HL-60 (cell line): ENCODE measurements at regions not wholly inside any gene's neighbourhood (a gene's known extent, or its start where the extent isn't known, plus 50 kb on each side); places are given as distances from the start of the nearest gene placed in this dataset.

ENCODE experiments used
- DNase-seq, 2 experiments: peaks; one replicate each; pipeline ENCODE4 v3.0.0-alpha.2; 2010 to 2020; ENCODE audit warnings: low read depth in 1 of 2, low spot score in 1 of 2
- H3K27ac ChIP-seq: fragments of 250-450 bp; sonication (Bioruptor Pico); replicated peaks from 2 replicates; pipeline ENCODE4 v1.5.1; 2020; ENCODE audit warnings: mild to moderate bottlenecking, moderate library complexity
- H3K27me3 ChIP-seq: fragments of 250-450 bp; sonication (Bioruptor Pico); 2 replicates; pipeline ENCODE4 v1.5.1; 2021; ENCODE audit warnings: mild to moderate bottlenecking, moderate library complexity; ENCODE audit not compliant: insufficient read depth, poor library complexity, severe bottlenecking
- H3K4me3 ChIP-seq: replicated peaks from 2 replicates; pipeline ENCODE4 v1.5.1; 2011; ENCODE audit warnings: mild to moderate bottlenecking, control low read depth, low read length; ENCODE audit not compliant: insufficient read depth
- GABPA ChIP-seq: IDR thresholded peaks from 2 replicates; pipeline ENCODE4 v1.6.1; 2012; ENCODE audit warnings: low read depth
- POLR2AphosphoS5 ChIP-seq: IDR thresholded peaks from 2 replicates; pipeline ENCODE4 v1.6.1; 2012; ENCODE audit warnings: low read depth
- SPI1 ChIP-seq: IDR thresholded peaks from 2 replicates; pipeline ENCODE4 v1.6.1; 2012; ENCODE audit warnings: low read depth, mild to moderate bottlenecking, borderline replicate concordance
- TF ChIP-seq, protein P1 (sequence below): IDR thresholded peaks from 2 replicates; pipeline ENCODE4 v1.6.1; 2012; ENCODE audit warnings: low read depth; ENCODE audit not compliant: insufficient replicate concordance
- TF ChIP-seq, protein P2 (sequence below): IDR thresholded peaks from one replicate; pipeline ENCODE4 v1.5.1; 2011; ENCODE audit warnings: low read length, control low read depth, inconsistent platforms; ENCODE audit not compliant: insufficient read depth

DNA sequence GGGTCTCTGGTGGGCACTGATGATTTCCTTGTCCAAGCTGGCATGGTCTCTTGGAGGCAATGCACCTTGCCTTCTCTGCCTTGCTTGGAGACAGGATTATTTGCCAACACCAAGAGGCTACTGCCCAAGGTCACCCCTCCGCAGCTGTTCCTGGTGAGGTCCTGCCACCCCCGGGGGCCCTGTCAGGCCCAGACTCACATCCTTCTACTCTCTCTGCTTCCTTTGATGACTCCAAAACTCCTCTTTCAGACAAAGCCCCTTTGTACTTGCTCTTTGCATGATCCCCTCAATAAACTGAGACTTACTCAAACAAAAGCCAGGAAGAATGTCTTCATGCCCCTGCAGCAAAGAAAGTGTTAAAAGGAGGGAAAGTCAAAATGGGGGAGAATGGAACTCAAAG lies 137.7 kb downstream of the MEX3B start:
- H3K27ac ChIP-seq, result no peak overlapping the region

DNA sequence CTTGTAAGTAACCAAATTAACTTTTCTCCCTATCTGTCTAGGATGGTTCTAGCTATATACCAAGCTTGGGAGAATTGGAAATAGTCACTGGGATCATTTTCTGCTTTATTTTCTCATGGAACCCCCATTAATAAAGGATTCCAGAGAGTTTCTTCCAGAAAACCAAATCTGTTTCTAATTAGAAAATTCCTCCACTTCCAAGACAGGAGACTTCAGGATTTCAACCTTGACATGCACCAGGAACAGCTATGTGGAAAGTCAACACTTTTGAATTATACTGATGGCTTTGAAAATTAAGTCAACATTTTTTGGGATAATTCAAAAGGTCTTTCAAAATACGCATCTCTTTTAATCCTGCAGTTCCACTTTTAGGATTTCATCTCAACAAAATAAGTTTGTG lies 138.3 kb downstream of the MEX3B start:
- Histone ChIP-seq H3K27ac (no peak overlapping the region), H3K27me3 (peaks cover 3% of the 10 kb centered on the region), H3K4me3 (no peak overlapping the region)
- no peak for DNase-seq
- no peak for TF ChIP-seq SPI1
- TF ChIP-seq, protein P1, sequence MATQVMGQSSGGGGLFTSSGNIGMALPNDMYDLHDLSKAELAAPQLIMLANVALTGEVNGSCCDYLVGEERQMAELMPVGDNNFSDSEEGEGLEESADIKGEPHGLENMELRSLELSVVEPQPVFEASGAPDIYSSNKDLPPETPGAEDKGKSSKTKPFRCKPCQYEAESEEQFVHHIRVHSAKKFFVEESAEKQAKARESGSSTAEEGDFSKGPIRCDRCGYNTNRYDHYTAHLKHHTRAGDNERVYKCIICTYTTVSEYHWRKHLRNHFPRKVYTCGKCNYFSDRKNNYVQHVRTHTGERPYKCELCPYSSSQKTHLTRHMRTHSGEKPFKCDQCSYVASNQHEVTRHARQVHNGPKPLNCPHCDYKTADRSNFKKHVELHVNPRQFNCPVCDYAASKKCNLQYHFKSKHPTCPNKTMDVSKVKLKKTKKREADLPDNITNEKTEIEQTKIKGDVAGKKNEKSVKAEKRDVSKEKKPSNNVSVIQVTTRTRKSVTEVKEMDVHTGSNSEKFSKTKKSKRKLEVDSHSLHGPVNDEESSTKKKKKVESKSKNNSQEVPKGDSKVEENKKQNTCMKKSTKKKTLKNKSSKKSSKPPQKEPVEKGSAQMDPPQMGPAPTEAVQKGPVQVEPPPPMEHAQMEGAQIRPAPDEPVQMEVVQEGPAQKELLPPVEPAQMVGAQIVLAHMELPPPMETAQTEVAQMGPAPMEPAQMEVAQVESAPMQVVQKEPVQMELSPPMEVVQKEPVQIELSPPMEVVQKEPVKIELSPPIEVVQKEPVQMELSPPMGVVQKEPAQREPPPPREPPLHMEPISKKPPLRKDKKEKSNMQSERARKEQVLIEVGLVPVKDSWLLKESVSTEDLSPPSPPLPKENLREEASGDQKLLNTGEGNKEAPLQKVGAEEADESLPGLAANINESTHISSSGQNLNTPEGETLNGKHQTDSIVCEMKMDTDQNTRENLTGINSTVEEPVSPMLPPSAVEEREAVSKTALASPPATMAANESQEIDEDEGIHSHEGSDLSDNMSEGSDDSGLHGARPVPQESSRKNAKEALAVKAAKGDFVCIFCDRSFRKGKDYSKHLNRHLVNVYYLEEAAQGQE, result no peak
- no peak for TF ChIP-seq GABPA
- TF ChIP-seq, protein P2, sequence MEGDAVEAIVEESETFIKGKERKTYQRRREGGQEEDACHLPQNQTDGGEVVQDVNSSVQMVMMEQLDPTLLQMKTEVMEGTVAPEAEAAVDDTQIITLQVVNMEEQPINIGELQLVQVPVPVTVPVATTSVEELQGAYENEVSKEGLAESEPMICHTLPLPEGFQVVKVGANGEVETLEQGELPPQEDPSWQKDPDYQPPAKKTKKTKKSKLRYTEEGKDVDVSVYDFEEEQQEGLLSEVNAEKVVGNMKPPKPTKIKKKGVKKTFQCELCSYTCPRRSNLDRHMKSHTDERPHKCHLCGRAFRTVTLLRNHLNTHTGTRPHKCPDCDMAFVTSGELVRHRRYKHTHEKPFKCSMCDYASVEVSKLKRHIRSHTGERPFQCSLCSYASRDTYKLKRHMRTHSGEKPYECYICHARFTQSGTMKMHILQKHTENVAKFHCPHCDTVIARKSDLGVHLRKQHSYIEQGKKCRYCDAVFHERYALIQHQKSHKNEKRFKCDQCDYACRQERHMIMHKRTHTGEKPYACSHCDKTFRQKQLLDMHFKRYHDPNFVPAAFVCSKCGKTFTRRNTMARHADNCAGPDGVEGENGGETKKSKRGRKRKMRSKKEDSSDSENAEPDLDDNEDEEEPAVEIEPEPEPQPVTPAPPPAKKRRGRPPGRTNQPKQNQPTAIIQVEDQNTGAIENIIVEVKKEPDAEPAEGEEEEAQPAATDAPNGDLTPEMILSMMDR, result no peak
- no peak for TF ChIP-seq POLR2AphosphoS5

More for the DNA sequence above, 137.7 kb downstream of the MEX3B start:
- H3K4me3 ChIP-seq, result no peak overlapping the region
- peaks cover under 1% of the 10 kb centered on the region for H3K27me3 ChIP-seq
- TF ChIP-seq, protein P2, result no peak
- TF ChIP-seq SPI1 (no peak), POLR2AphosphoS5 (no peak), GABPA (no peak)
- TF ChIP-seq, protein P1, result no peak
- no peak for DNase-seq

DNA sequence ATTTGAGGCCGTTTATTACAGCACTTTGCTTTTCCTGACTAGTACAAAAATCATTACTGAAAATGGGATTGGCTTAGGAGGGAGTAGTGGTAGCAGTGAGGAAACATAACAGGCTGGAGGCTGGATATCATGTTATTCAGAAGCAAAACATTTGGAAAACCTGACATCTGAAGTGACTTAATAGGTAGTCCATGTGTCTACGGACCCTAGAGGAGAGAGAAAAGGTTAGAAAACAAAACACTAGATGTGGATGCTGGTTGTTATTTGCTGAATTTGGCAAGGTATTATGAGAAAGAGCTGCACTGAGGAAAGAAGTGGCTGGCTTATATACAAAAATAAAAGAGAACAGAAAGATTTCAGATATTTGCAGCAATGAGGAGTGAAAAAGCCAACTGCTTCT lies 139.9 kb downstream of the MEX3B start:
- Histone ChIP-seq H3K4me3 (no peak overlapping the region), H3K27me3 (peaks cover 3% of the 10 kb centered on the region), H3K27ac (no peak overlapping the region)
- TF ChIP-seq, protein P2, result no peak
- TF ChIP-seq, protein P1, result no peak
- TF ChIP-seq GABPA (no peak), SPI1 (no peak), POLR2AphosphoS5 (no peak)
- DNase-seq, result no peak
